ENCODE measurements at regions not wholly inside any gene's neighbourhood (a gene's known extent, or its start where the extent isn't known, plus 50 kb on each side); places are given as distances from the start of the nearest gene placed in this dataset.

- peaks cover 18% of the 10 kb centered on the region; the same call in 1 of the 2 replicates for H3K27me3 ChIP-seq (ENCODE audit: insufficient read depth, low read length)
- no peak overlapping the region for H3K27ac ChIP-seq (ENCODE audit: low read length)
- no peak overlapping the region for H3K4me3 ChIP-seq (ENCODE audit: low read length)
- H3K4me1 ChIP-seq (ENCODE audit: insufficient read depth, low read length), result 0 out of 2 replicates have a peak, but pooled peaks cover 2% of the 10 kb centered on the region
- H3K9me3 ChIP-seq (ENCODE audit: insufficient read depth, low read depth, low read length), result no peaks in the 10 kb centered on the region
- no peaks in the 10 kb centered on the region for H3K36me3 ChIP-seq (ENCODE audit: insufficient read depth, low read depth, low read length)
- no peak overlapping the region for H3K9ac ChIP-seq (ENCODE audit: low read depth, low read length)
These were observed 71.3 kb downstream of the CPN2 start for GRCh38 chr3:194279701-194280360.

DNA sequence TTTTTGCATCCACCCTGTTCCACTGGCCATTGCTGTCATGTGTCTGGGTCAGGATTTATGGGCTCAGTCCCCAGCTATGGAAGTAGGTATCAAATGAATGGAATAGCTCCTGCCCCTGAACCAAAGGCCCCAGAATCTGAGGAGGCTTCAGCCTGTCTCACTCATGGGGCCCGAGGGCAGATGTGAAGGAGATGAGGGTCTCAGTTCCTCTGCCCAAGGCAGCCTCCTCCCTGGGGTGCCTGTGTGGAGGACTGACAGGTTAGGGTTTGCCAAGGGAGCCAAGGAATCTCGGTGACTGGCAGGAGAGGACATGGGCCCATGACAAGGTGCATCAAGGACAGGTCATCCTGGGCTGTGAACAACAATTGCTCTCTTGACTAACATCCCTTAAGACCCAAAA lies 70.4 kb downstream of the CPN2 start:
- no peak overlapping the region for H3K4me3 ChIP-seq (ENCODE audit: low read length)
- no peak overlapping the region for H3K27ac ChIP-seq (ENCODE audit: low read length)
- H3K4me1 ChIP-seq (ENCODE audit: insufficient read depth, low read length), result peaks cover under 1% of the 10 kb centered on the region; the same call in 1 of the 2 replicates
- no peaks in the 10 kb centered on the region for H3K36me3 ChIP-seq (ENCODE audit: insufficient read depth, low read depth, low read length)
- H3K9ac ChIP-seq (ENCODE audit: low read depth, low read length), result no peak overlapping the region
- H3K9me3 ChIP-seq (ENCODE audit: insufficient read depth, low read depth, low read length), result no peaks in the 10 kb centered on the region
- H3K27me3 ChIP-seq (ENCODE audit: insufficient read depth, low read length), result peaks cover 23% of the 10 kb centered on the region; the same call in 1 of the 2 replicates

DNA sequence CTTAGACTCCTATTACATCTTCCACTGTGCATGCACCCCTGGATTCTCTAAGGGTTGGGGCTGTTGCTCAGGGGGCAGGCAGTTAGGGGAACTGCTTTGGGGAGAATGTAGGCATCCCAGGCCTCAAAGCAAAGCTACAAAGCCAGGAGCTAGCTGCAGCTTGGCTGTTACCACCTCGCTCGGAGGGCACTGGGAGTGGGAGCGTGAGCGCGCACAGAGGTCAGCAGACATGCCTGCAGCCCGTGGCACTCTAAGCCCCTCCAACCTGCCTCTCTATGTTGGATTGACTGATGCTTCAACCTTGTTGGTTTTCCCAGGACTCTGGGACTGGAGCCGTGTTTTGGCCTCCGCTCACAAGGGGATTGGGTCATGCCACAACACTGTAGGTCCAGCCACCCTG lies 69.8 kb downstream of the CPN2 start:
- Histone ChIP-seq H3K9ac (ENCODE audit: low read depth, low read length) (no peak overlapping the region), H3K27me3 (ENCODE audit: insufficient read depth, low read length) (peaks cover 23% of the 10 kb centered on the region; the same call in 1 of the 2 replicates)

DNA sequence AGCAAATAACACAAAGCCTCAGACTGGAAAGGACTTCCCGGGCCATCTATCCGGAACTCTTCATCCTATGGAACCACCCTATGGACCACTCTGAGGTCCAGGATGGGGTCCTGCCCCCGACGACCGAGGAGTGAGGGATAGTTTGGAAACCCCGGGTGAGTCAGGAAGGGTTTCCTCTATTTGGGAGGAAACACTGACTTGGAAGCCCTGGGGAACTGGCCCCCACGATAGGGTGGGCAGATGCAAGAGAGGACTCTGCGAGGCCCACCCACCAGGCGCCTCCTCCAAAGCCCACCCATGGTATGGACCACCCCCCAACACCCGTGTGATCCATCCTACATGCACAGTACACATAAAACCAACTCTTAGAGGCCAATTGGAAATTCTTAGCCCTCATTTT lies 69.4 kb downstream of the CPN2 start:
- Histone ChIP-seq H3K36me3 (ENCODE audit: insufficient read depth, low read depth, low read length) (no peaks in the 10 kb centered on the region), H3K4me1 (ENCODE audit: insufficient read depth, low read length) (peaks cover 8% of the 10 kb centered on the region; the same call in 1 of the 2 replicates), H3K4me3 (ENCODE audit: low read length) (no peak overlapping the region), H3K27me3 (ENCODE audit: insufficient read depth, low read length) (peaks cover 23% of the 10 kb centered on the region; the same call in 1 of the 2 replicates), H3K9me3 (ENCODE audit: insufficient read depth, low read depth, low read length) (no peaks in the 10 kb centered on the region), H3K27ac (ENCODE audit: low read length) (no peak overlapping the region), H3K9ac (ENCODE audit: low read depth, low read length) (no peak overlapping the region)

More for the DNA sequence above, 69.8 kb downstream of the CPN2 start:
- Histone ChIP-seq H3K4me3 (ENCODE audit: low read length) (no peak overlapping the region), H3K27ac (ENCODE audit: low read length) (no peak overlapping the region), H3K9me3 (ENCODE audit: insufficient read depth, low read depth, low read length) (no peaks in the 10 kb centered on the region), H3K36me3 (ENCODE audit: insufficient read depth, low read depth, low read length) (no peaks in the 10 kb centered on the region), H3K4me1 (ENCODE audit: insufficient read depth, low read length) (peaks cover 4% of the 10 kb centered on the region; the same call in 1 of the 2 replicates)

- peaks cover 15% of the 10 kb centered on the region for H3K4me1 ChIP-seq (ENCODE audit: insufficient read depth, low read length)
- H3K27me3 ChIP-seq (ENCODE audit: insufficient read depth, low read length), result peaks cover 23% of the 10 kb centered on the region; the same call in 1 of the 2 replicates
- no peaks in the 10 kb centered on the region for H3K36me3 ChIP-seq (ENCODE audit: insufficient read depth, low read depth, low read length)
- no peaks in the 10 kb centered on the region for H3K9me3 ChIP-seq (ENCODE audit: insufficient read depth, low read depth, low read length)
- no peak overlapping the region for H3K27ac ChIP-seq (ENCODE audit: low read length)
- no peak overlapping the region for H3K4me3 ChIP-seq (ENCODE audit: low read length)
- H3K9ac ChIP-seq (ENCODE audit: low read depth, low read length), result no peak overlapping the region
These were observed 68.5 kb downstream of the CPN2 start for GRCh38 chr3:194282436-194283122.

DNA sequence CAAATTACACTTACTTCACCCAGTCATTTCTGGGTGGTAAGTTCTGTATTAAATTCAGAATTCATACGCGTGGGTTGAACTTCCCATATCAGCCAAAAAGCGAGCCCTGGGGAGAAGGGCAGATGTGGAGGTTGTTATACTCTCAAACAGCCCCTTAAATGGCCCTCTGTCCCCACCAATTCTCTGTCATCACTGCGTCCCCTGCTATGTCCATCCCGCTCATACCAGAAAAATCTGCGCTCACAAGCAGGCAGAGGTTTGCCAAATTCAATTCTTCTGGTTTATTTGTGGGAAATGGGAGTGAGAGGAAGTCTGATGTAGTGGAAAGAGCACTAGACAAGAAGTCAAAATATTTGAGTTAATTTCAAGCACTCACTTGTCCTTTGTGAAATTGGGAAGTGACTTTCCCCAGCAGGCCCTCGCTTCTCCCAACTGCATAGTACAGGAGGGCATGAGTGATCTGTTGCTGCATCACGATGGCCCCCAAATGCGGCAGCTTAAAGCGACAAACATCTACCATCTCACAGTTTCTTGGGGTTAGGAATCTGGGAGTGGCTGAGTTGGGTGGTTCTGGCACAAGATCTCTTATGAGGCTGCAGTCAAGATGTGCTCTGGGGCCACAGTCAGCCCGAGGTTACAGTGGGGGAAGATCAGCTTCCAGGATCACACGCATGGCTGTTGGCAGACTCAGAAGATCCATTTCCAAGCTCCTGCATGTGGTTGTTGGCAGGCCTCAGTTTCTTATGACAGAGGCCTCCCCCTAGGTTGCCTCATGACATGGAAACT lies 67.7 kb downstream of the CPN2 start:
- Histone ChIP-seq H3K9me3 (ENCODE audit: insufficient read depth, low read depth, low read length) (no peaks in the 10 kb centered on the region), H3K27ac (ENCODE audit: low read length) (no peak overlapping the region), H3K4me1 (ENCODE audit: insufficient read depth, low read length) (peaks cover 22% of the 10 kb centered on the region), H3K4me3 (ENCODE audit: low read length) (no peak overlapping the region), H3K36me3 (ENCODE audit: insufficient read depth, low read depth, low read length) (no peaks in the 10 kb centered on the region), H3K9ac (ENCODE audit: low read depth, low read length) (no peak overlapping the region), H3K27me3 (ENCODE audit: insufficient read depth, low read length) (peaks cover 23% of the 10 kb centered on the region; the same call in 1 of the 2 replicates)

DNA sequence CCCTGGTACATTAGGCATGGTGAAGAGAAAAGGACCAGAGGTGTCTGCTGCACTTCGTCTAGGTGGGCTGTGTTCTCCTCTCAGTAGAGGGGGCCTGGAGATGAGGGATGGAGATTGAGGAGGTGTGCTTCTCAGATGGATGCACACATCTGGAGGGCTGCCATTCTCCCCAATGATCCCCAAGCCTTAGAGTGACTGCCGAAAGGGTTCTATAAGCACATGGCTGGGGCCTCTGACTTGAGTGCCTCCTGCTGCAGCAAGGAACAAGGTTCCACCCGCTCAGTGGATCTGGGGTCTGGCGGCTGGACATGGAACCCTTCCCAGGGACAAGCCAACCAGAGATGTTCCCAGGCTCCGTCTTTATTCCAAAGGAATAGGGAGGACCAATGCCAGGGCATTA lies 66.8 kb downstream of the CPN2 start:
- no peaks in the 10 kb centered on the region for H3K36me3 ChIP-seq (ENCODE audit: insufficient read depth, low read depth, low read length)
- peaks cover 22% of the 10 kb centered on the region for H3K4me1 ChIP-seq (ENCODE audit: insufficient read depth, low read length)
- peaks cover 23% of the 10 kb centered on the region; the same call in 1 of the 2 replicates for H3K27me3 ChIP-seq (ENCODE audit: insufficient read depth, low read length)
- H3K9me3 ChIP-seq (ENCODE audit: insufficient read depth, low read depth, low read length), result no peaks in the 10 kb centered on the region
- no peak overlapping the region for H3K27ac ChIP-seq (ENCODE audit: low read length)
- H3K9ac ChIP-seq (ENCODE audit: low read depth, low read length), result no peak overlapping the region
- H3K4me3 ChIP-seq (ENCODE audit: low read length), result no peak overlapping the region

DNA sequence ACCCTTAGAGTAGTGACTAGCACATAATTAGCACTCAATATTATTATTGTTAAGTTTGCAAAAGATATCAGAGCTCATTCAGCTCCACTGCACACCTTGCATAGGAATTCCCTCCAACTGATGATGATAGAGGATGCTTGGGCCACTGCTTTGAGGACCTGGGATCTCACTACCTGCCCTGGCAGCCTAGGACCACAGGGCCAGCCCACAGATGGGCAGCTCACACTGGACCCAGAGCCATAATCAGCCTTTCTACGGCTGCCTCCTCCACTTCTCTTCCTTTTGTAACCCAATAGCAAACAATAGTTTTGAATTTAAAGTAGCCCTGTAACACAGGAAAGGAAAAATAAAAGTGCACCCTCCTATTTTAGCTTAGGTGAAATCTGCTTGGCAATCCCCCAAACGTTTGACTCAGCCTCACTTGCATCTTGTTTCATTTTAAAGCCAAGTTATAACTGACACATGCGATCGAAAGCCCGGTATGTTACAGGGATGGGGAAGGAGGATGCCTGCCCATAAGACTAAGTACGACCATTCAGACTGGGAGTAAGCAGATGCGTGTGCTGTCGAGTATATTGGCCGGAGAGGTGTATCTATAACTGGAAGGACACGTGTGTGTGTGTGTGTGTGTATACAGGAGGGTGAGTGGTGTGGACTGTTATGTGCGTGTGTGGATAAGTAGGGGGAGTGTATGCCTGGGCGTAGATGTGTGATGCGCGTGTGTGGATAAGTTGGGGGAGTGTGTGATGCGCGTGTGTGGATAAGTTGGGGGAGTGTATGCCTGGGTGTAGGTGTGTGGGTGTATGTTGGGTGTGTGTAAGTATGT lies 65.9 kb downstream of the CPN2 start:
- H3K27ac ChIP-seq (ENCODE audit: low read length), result no peak overlapping the region
- H3K36me3 ChIP-seq (ENCODE audit: insufficient read depth, low read depth, low read length), result no peaks in the 10 kb centered on the region
- no peaks in the 10 kb centered on the region for H3K9me3 ChIP-seq (ENCODE audit: insufficient read depth, low read depth, low read length)
- no peak overlapping the region for H3K9ac ChIP-seq (ENCODE audit: low read depth, low read length)
- H3K4me3 ChIP-seq (ENCODE audit: low read length), result no peak overlapping the region
- H3K4me1 ChIP-seq (ENCODE audit: insufficient read depth, low read length), result peaks cover 22% of the 10 kb centered on the region
- H3K27me3 ChIP-seq (ENCODE audit: insufficient read depth, low read length), result peaks cover 19% of the 10 kb centered on the region; the same call in 1 of the 2 replicates

GRCh38 chr3:194285850-194286197 lies 65.3 kb downstream of the CPN2 start:
- Histone ChIP-seq H3K36me3 (ENCODE audit: insufficient read depth, low read depth, low read length) (no peaks in the 10 kb centered on the region), H3K4me1 (ENCODE audit: insufficient read depth, low read length) (peaks cover 22% of the 10 kb centered on the region), H3K27me3 (ENCODE audit: insufficient read depth, low read length) (peaks cover 19% of the 10 kb centered on the region; the same call in 1 of the 2 replicates), H3K9me3 (ENCODE audit: insufficient read depth, low read depth, low read length) (no peaks in the 10 kb centered on the region), H3K27ac (ENCODE audit: low read length) (no peak overlapping the region), H3K9ac (ENCODE audit: low read depth, low read length) (peak overlapping the region; percentile 62; the same call in 1 of the 2 replicates), H3K4me3 (ENCODE audit: low read length) (peak overlapping the region; percentile 48; the same call in 1 of the 2 replicates)

DNA sequence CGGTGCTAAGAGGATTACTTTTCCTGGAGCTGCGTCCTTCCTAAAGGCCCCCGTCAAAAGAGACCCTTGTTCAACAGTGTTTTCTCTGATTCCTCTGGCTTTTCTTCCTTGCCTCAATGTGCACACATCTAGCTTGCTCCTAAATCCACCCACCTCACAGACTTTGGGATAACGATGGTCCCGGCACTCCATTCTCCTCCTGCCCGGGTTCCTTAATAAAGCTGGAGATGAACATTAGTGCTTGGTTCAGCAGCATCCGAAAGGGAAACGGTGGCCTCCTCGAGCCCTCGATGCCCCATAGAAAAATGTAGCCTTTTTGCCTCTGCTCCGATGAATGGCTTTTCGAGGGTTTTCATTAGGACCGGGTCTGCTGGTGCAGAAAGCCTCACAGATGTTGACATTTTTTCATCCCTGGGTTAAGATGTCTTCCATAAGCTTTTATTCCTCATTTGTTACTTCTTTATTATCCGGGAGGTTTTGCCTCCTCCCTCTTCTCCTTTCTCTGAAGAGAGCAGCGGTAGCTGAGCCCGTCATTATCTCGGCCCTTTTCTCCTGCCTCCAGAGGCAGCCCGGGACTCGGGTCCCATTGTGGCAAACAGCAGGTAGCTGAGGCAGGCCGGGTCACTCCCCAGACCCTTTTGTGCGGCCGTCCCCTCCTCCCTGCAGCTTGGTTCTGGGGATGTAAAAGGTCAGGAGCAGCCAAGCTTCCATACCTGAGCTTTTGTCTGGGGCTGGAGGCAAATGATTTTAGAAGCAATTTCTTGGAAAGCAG lies 64.6 kb downstream of the CPN2 start:
- Histone ChIP-seq H3K36me3 (ENCODE audit: insufficient read depth, low read depth, low read length) (no peaks in the 10 kb centered on the region), H3K4me1 (ENCODE audit: insufficient read depth, low read length) (peaks cover 22% of the 10 kb centered on the region), H3K9ac (ENCODE audit: low read depth, low read length) (peak overlapping the region; percentile 62; the same call in 1 of the 2 replicates), H3K27ac (ENCODE audit: low read length) (peak overlapping the region; percentile 29), H3K9me3 (ENCODE audit: insufficient read depth, low read depth, low read length) (0 out of 2 replicates have a peak, but pooled peaks cover 2% of the 10 kb centered on the region), H3K4me3 (ENCODE audit: low read length) (peak overlapping the region; percentile 48), H3K27me3 (ENCODE audit: insufficient read depth, low read length) (peaks cover 19% of the 10 kb centered on the region; the same call in 1 of the 2 replicates)
